ENCODE measurements at regions not wholly inside any gene's neighbourhood (a gene's known extent, or its start where the extent isn't known, plus 50 kb on each side); places are given as distances from the start of the nearest gene placed in this dataset.

DNA sequence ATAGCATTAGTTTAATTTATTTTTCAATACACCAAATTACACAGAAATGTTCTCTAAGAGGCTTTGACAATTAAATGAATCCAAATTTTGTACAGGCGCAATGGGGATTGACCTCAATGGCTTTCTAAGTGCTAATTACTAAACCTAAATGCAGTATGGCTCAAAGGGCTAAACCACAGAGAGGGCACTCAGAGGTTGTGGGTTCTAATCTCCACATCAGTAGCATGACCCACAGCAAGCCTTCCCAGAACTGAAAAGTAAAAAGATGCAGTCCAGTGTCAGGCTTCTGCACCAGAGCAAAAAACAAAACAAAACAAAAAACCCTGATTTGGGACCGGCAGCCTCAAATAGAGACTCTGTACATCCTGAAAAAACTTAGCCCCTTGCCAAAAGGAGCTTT lies 579.2 kb upstream of the PKN2 start:
- no peak for DNase-seq

- no peak for DNase-seq
These were observed 572.3 kb upstream of the PKN2 start for GRCh38 chr1:88111816-88112215.

GRCh38 chr1:88117597-88117996 lies 566.5 kb upstream of the PKN2 start:
- DNase-seq = no peak

DNA sequence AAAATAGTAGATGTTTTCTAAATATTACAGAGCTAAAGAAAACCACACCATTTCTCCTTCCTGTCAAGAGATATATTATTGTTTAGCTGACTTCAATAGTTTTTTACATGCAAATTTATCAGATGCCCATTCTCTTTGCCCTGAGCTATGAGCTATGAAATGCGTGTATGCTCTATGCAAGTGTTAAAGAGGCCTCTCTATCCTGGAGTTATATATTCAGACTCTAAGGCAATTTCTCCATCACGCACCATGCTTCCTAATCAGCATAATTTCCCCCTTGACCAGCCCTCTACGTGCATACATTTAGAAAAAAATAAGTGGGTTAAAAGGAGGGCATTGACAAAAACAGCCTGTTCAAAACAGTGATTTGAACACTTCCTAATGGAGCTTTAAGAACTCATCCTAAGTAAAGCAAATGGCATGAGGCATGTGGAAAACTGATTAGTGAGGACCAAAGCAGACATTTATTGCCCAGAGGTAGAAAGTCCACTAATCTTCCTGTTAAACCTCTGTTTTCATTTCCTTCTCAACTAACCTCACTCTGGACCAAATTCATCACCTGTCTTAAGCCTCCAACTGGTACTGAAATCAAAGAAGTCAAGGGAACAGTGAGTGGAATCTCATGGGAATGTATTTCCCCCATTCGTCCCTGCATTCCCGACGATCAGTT lies 565.8 kb upstream of the PKN2 start:
- DNase-seq = no peak

- DNase-seq = no peak
These were observed 559.5 kb upstream of the PKN2 start for GRCh38 chr1:88124614-88125013.

DNA sequence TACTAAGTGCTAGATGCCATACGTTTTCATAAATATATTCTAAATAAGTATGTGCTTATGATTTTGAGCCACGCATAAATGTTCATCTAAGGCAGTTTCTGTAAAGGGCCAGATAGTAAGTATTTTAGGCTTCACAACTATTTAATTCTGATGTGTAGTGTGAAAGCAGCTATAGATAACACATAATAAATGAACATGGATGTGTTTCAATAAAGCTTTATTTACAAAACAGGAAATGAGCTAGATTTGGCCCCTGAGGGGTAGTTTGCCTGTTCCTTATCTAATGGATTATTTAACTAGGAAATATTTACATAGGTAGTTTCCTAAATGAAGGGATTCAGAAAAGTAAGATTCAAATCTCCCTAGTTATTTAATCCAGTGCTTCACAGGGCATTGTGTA lies 557.6 kb upstream of the PKN2 start:
- no peak for DNase-seq

- no peak for DNase-seq
These were observed 550.1 kb upstream of the PKN2 start for GRCh38 chr1:88133991-88134390.

GRCh38 chr1:88134983-88135921 lies 548.8 kb upstream of the PKN2 start:
- DNase-seq = no peak

GRCh38 chr1:88139633-88140032 lies 544.4 kb upstream of the PKN2 start:
- DNase-seq = no peak

GRCh38 chr1:88140325-88140724 lies 543.7 kb upstream of the PKN2 start:
- DNase-seq = no peak

- no peak for DNase-seq
These were observed 542.5 kb upstream of the PKN2 start for GRCh38 chr1:88141499-88142074.

DNA sequence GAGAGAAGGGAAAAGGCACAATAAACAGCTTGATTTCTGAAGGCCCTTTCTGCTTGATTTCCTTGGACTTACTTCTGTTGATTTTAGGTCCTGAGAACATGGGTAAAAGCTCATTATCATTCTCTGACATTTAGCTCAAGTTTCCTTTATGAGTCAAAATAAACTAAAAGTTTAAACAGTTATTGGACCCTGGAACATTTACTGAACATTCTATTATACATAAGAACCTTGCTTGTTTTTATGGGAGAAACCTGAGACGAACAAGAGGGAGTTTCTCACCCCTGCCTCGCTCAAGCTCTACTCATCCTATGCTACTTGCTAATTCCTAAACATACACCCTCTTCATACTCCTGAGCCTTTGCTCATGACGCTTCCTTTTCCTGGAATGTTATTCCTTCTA lies 538.3 kb upstream of the PKN2 start:
- DNase-seq = no peak

- DNase-seq = no peak
These were observed 534.4 kb upstream of the PKN2 start for GRCh38 chr1:88149686-88150085.

GRCh38 chr1:88150330-88150729 lies 533.7 kb upstream of the PKN2 start:
- DNase-seq = no peak

- no peak for DNase-seq
These were observed 520.9 kb upstream of the PKN2 start for GRCh38 chr1:88163187-88163586.

DNA sequence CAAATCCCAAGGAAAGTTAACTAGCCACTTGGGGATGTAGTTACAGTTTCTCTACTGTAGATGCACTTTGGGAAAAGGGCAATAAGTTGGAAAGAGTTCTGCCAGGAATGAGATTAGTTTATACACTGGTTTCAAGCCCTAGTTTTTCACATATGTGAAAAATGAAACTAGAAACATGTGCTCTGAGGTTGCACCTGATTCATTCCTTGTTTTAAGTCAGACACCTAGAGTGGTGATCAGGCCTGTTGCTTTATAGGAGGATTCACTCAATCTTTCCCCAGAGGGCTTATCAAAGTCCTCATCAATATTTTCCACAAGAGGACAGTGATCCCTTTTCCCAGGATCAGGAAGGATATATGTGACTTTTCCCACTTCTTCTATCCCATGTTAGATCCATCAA lies 515.9 kb upstream of the PKN2 start:
- DNase-seq = no peak

- no peak for DNase-seq
These were observed 514.9 kb upstream of the PKN2 start for GRCh38 chr1:88169139-88169538.

- DNase-seq = no peak
These were observed 514.1 kb upstream of the PKN2 start for GRCh38 chr1:88169939-88170338.

GRCh38 chr1:88175120-88175630 lies 508.9 kb upstream of the PKN2 start:
- no peak for DNase-seq

DNA sequence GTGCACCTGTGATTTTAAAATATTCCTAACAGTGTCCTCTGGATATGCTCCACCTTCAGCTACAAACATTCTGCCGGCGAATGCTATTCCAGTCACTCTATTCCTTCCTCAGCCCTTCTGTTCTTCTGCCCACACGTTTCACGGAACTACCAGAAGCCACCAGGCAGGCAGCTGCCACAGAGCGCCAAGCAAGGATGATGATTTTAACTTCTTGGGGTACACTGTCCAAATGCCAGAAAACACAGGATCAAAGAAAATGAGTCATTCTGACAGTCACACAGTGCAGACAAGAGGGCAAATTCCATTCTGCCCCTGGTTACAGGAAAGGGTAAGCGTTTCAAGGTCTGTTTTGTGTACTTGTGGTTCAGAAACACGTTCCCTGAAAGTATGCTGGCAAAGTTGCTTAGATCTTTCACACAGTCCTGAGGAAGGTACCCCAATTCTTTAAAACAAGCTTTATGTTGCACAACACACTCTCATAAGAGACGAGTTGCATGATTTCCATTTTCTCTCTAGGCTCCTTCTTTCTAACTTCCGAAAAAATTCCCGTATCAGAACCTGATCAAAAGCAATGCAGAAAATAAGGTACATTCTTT lies 508.3 kb upstream of the PKN2 start:
- no peak for DNase-seq

DNA sequence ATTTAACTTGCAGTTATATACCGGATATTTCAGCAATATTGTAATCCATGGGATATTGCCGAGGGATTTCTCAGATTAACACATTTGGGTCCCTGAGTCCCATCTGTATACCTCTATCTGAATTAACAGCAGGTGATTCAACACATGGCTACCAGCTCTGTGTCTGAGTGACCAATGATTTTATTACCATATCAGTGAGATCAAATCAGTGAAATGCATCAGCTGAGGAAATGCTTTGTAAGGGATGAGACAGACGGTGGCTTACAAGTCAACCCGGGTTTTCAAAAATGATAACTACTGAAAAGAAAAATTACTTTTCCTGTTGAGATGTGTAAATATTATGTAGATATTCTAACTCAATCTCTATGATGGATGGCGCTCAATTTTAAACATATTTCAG lies 504.1 kb upstream of the PKN2 start:
- no peak for DNase-seq

- DNase-seq = peak; percentile 78
These were observed 503.5 kb upstream of the PKN2 start for GRCh38 chr1:88180449-88181108.

DNA sequence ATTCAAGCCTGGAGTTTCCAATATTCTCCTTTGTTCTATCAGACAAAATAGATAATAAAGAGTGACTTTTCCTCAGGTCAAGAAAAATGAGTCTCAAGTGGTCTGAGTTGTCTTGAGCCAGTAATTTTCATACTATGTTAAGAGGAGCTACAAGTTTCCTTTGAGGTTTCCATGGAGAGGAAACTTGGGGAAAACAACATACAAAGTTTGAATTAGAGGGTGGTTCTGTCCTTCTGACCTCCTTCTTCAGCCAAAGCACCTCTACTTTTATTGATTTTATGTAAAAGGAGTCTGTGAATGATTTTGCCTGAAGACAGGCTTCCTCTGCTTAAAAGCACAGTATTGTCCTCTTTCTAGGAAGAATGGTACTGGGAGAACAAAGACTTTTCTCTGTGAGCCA lies 497.2 kb upstream of the PKN2 start:
- no peak for DNase-seq
